Loucy (cell line): ENCODE measurements at regions not wholly inside any gene's neighbourhood (a gene's known extent, or its start where the extent isn't known, plus 50 kb on each side); places are given as distances from the start of the nearest gene placed in this dataset.

Experiments used
- H2AFZ ChIP-seq: fragments of 200-600 bp; sonication (generic); 2 replicates; pipeline ENCODE4 v1.6.0; 2016; ENCODE audit warnings: antibody characterized with exemption, mild to moderate bottlenecking, low read length, moderate library complexity
- H3F3A ChIP-seq: fragments of 200-600 bp; 2 replicates; pipeline ENCODE4 v1.6.0; 2016; ENCODE audit warnings: antibody characterized with exemption, low read depth, mild to moderate bottlenecking
- H3K27me3 ChIP-seq: fragments of 200-600 bp; sonication (generic); 2 replicates; pipeline ENCODE4 v1.6.1; 2014; ENCODE audit warnings: low read length, mild to moderate bottlenecking; ENCODE audit not compliant: insufficient read depth, poor library complexity, severe bottlenecking
- H3K36me3 ChIP-seq: fragments of 200-600 bp; sonication (generic); 2 replicates; pipeline ENCODE4 v1.6.1; 2016; ENCODE audit warnings: low read length; ENCODE audit not compliant: insufficient read depth
- H3K4me1 ChIP-seq: fragments of 200-600 bp; sonication (generic); 2 replicates; pipeline ENCODE4 v1.5.1; 2014; ENCODE audit warnings: low read length, mild to moderate bottlenecking; ENCODE audit not compliant: insufficient read depth, poor library complexity, severe bottlenecking
- H3K4me2 ChIP-seq: fragments of 200-600 bp; sonication (generic); 2 replicates; pipeline ENCODE4 v1.6.0; 2014; ENCODE audit warnings: antibody characterized with exemption, low read length, low read depth, mild to moderate bottlenecking; ENCODE audit not compliant: poor library complexity, severe bottlenecking
- H3K4me3 ChIP-seq: fragments of 200-600 bp; sonication (generic); 2 replicates; pipeline ENCODE4 v1.5.1; 2014; ENCODE audit warnings: low read length, mild to moderate bottlenecking, mixed read lengths; ENCODE audit not compliant: poor library complexity, severe bottlenecking
- H3K79me2 ChIP-seq: fragments of 200-600 bp; sonication (generic); 2 replicates; pipeline ENCODE4 v1.6.1; 2014; ENCODE audit warnings: low read length; ENCODE audit not compliant: insufficient read depth
- H3K9ac ChIP-seq: fragments of 200-600 bp; sonication (generic); 2 replicates; pipeline ENCODE4 v1.6.0; 2014; ENCODE audit warnings: mild to moderate bottlenecking, low read depth, low read length, moderate library complexity; ENCODE audit not compliant: poor library complexity, severe bottlenecking
- H3K9me2 ChIP-seq: fragments of 200-600 bp; sonication (generic); replicated peaks from 2 replicates; pipeline ENCODE4 v1.6.1; 2016; ENCODE audit warnings: low read depth, low read length, mixed read lengths
- H3K9me3 ChIP-seq: fragments of 200-600 bp; sonication (generic); 2 replicates; pipeline ENCODE4 v1.6.1; 2014; ENCODE audit warnings: mild to moderate bottlenecking, antibody characterized with exemption, low read length, low read depth; ENCODE audit not compliant: insufficient read depth
- H4K20me1 ChIP-seq: fragments of 200-600 bp; sonication (generic); 2 replicates; pipeline ENCODE4 v1.6.0; 2014; ENCODE audit warnings: antibody characterized with exemption, low read length, mild to moderate bottlenecking; ENCODE audit not compliant: insufficient read depth, poor library complexity, severe bottlenecking
- EZH2phosphoT487 ChIP-seq: fragments of 200-600 bp; IDR thresholded peaks from 2 replicates; pipeline ENCODE4 v1.6.1; 2018; ENCODE audit warnings: antibody characterized with exemption, mild to moderate bottlenecking, moderate library complexity, borderline replicate concordance
- TF ChIP-seq, protein P1 (sequence below): fragments of 200-600 bp; sonication (generic); conservative IDR thresholded peaks from 2 replicates; pipeline ENCODE4 v1.5.1; 2014; ENCODE audit warnings: mild to moderate bottlenecking, antibody characterized with exemption, low read length

DNA sequence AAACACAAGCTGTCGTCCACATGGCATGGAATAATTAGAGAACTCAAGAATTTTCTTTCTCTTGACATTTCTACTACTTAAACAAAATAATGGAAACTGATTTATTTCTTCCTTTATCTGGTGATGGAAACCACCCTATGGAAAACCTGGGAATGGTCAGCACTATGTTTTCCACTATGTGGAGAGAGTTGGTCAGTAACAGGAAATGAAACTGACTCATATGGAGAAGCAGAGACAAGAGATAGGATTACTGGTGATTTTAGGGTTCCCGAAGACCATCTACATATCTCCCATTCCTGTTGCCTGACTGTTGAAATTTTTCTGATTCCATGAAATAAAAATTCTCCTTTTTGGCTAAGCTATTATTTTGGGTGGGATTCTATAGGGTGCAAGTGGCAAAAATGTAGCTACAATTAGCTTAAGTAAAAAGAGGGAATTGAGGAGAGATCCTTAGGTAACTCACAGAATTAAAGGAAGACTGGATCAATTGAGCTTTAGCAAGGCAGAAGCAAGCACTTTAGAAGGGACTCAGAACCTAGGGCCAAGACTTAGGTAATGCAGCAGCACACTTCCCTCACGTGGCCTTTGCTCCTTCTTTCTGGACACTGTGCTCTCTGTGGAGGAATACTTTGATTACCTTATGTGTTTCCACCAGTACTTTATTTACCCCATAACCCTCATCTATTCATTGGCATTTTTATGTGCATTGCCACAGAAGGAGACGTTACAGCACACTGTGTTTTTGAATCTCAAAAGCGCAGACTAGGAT lies 89.6 kb downstream of the LEPR start:
- no peak overlapping the region for H3K9ac ChIP-seq
- H2AFZ ChIP-seq: no peak overlapping the region
- no peaks in the 10 kb centered on the region for H3K4me1 ChIP-seq
- no peaks in the 10 kb centered on the region for H3K9me3 ChIP-seq
- no peaks in the 10 kb centered on the region for H3K79me2 ChIP-seq
- H3K4me2 ChIP-seq: no peak overlapping the region
- no peaks in the 10 kb centered on the region for H4K20me1 ChIP-seq
- H3K27me3 ChIP-seq: no peaks in the 10 kb centered on the region
- TF ChIP-seq, protein P1, sequence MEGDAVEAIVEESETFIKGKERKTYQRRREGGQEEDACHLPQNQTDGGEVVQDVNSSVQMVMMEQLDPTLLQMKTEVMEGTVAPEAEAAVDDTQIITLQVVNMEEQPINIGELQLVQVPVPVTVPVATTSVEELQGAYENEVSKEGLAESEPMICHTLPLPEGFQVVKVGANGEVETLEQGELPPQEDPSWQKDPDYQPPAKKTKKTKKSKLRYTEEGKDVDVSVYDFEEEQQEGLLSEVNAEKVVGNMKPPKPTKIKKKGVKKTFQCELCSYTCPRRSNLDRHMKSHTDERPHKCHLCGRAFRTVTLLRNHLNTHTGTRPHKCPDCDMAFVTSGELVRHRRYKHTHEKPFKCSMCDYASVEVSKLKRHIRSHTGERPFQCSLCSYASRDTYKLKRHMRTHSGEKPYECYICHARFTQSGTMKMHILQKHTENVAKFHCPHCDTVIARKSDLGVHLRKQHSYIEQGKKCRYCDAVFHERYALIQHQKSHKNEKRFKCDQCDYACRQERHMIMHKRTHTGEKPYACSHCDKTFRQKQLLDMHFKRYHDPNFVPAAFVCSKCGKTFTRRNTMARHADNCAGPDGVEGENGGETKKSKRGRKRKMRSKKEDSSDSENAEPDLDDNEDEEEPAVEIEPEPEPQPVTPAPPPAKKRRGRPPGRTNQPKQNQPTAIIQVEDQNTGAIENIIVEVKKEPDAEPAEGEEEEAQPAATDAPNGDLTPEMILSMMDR: no peak
- TF ChIP-seq EZH2phosphoT487: no peak
- no peak overlapping the region for H3K4me3 ChIP-seq
- no peaks in the 10 kb centered on the region for H3F3A ChIP-seq
- no peaks in the 10 kb centered on the region for H3K36me3 ChIP-seq
- no peaks in the 10 kb centered on the region for H3K9me2 ChIP-seq

DNA sequence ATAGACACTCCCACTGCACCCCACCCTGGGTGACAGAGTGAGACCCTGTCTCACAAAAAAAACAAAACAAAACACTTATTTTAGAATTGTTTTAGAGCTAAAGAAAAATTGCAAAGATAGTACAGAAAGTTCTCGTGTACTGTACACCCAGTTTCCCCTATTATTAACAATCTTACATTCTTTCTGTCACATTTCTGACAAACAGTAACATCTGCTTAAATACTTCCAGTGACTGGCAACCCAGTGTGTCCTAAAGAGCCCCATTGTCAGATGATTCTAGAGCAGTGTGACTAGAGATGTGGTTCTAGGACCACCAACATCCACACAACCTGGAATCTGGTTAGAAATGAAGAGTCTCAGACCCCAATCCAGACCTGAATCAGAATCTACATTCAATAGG lies 90.5 kb downstream of the LEPR start:
- H3K4me1 ChIP-seq: no peaks in the 10 kb centered on the region
- H3K4me3 ChIP-seq: no peak overlapping the region
- H2AFZ ChIP-seq: no peak overlapping the region
- H3K9ac ChIP-seq: no peak overlapping the region
- TF ChIP-seq EZH2phosphoT487: no peak
- TF ChIP-seq, protein P1: no peak
- H3K4me2 ChIP-seq: no peak overlapping the region
- H4K20me1 ChIP-seq: no peaks in the 10 kb centered on the region
- H3F3A ChIP-seq: no peaks in the 10 kb centered on the region
- H3K79me2 ChIP-seq: no peaks in the 10 kb centered on the region
- H3K27me3 ChIP-seq: no peaks in the 10 kb centered on the region
- H3K9me3 ChIP-seq: no peaks in the 10 kb centered on the region
- H3K9me2 ChIP-seq: no peaks in the 10 kb centered on the region
- no peaks in the 10 kb centered on the region for H3K36me3 ChIP-seq

DNA sequence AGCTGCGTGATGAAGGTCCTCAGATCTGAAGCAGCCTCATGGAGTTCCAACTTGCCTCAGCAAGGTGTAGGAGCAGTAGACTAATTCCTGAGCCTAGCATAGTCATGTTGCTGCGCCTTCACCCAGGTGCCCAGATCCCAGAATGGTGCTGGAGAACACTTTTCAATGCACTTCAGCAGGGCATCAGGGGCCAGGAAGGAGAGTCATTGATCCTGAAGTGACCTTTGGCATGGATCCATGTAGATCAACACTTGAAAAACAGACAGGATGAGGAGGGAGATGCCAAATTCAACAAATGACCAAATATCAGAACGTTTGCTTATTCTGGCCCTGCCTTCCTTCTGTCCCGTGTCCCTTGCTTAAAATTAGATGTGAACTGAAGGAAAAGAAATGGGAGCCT lies 91.9 kb downstream of the LEPR start:
- H3F3A ChIP-seq: no peaks in the 10 kb centered on the region
- no peak overlapping the region for H3K4me2 ChIP-seq
- no peak for TF ChIP-seq EZH2phosphoT487
- TF ChIP-seq, protein P1: no peak
- no peaks in the 10 kb centered on the region for H3K4me1 ChIP-seq
- no peaks in the 10 kb centered on the region for H3K36me3 ChIP-seq
- no peak overlapping the region for H2AFZ ChIP-seq
- H3K79me2 ChIP-seq: no peaks in the 10 kb centered on the region
- H3K9me3 ChIP-seq: no peaks in the 10 kb centered on the region
- H4K20me1 ChIP-seq: no peaks in the 10 kb centered on the region
- H3K9me2 ChIP-seq: no peaks in the 10 kb centered on the region
- H3K9ac ChIP-seq: no peak overlapping the region
- no peaks in the 10 kb centered on the region for H3K27me3 ChIP-seq
- H3K4me3 ChIP-seq: no peak overlapping the region
